SHP77 (cell line): ENCODE measurements at regions not wholly inside any gene's neighbourhood (a gene's known extent, or its start where the extent isn't known, plus 50 kb on each side); places are given as distances from the start of the nearest gene placed in this dataset.
"Not testable (repeated sequence)": the region's sequence is repeated elsewhere in the genome, so short reads cannot be mapped to it uniquely, and the experiment has no call there.

Experiments used
- DNase-seq, 2 experiments: peaks; one replicate each; lab custom pipeline; 2025; lab: John Stamatoyannopoulos, UW

DNA sequence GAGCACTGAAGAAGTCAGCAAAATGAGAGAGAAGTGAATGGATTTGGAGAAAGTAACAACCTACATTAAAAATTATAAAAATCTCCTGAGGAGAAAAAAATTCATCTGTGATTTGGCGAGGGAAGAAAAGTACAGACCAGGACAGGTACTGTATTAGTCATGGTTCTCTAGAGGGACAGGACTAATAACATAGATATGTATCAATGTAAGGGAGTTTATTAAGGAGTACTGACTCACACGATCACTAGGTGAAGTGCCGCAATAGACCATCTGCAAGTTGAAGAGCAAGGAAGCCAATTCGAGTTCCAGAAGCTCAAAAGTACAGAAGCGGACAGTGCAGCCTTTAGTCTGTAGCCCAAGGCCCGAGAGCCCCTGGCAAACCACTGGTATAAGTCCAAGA is 1004.4 kb upstream of the ALCAM start:
- no peak for DNase-seq

- DNase-seq: no peak
Observed at GRCh38 chr3:104367000-104367399, 999.7 kb upstream of the ALCAM start.

GRCh38 chr3:104368760-104369159 is 997.9 kb upstream of the ALCAM start:
- DNase-seq: no peak

DNA sequence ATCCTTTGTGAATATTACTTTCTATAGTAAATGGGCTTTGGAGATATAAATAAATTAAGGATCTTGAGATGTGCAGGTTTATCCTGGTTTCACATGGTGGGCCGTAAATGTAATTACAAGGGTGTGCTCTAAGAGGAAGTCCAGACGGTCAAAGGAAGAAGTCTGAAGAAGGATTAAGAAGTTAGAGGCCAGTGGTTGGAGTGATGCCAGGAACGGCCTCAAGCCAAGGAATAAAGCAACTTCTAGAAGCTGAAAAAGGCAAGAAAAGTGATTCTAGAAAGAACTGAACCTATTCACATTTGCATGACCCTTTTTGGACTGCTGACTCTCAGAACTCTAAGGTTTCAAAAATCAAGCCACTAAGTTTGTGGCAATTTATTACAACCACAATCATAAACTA is 981.3 kb upstream of the ALCAM start:
- no peak for DNase-seq

DNA sequence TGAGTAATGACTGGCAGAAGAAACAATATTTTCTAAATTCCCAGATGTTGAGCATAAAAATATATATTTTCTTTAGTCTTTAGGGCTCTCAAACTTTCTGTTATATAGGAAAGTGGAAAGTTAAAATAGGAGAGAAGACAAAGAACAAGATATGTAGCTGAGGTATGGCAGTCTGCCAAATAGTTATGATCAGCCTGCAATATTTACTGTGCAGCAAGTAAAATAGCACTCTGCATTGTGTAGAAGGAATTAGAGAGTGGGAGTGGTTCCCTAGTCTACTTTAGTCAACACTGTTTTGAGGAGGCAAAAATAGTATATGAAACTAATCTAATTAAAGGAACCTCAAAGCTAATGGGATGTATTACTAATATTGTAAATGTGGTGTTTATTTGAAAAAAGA is 978.1 kb upstream of the ALCAM start:
- peak; percentile 51 to 58 for DNase-seq

- DNase-seq: no peak
Observed at GRCh38 chr3:104392327-104392726, 974.4 kb upstream of the ALCAM start.

DNA sequence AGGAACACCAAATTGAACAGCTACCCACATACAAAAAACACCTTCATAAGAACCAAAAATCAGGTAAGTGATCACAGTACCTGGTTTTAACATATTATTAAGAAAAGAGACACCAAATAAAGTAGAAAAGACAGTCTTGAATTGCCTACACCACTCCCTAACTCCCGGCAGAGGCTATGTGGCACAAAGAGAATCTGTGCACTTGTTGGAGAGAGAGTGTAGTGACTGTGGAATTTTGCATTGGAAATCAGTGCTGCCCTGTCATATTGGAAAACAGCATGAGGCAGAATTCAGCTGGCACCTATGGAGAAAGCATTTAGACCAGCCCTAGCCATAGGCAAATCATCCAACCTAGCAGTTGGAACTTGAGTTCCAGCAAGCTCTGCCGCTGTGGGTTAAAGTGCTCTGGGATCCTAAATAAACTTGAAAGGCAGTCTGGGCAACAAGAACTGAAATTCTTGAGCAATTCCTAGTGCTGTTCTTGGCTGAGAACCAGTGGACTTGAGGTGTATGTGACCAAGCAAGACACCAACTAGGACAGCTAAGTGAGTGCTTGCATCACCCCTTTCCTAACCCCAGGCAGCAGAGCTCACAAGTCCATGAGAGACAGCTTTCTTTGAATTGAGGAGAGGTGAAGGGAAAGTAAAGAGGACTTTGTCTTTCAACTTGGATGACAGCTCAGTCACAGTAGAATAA is 969.6 kb upstream of the ALCAM start:
- DNase-seq: no peak

GRCh38 chr3:104397713-104398112 is 969.0 kb upstream of the ALCAM start:
- DNase-seq: no peak

- no peak for DNase-seq
Observed at GRCh38 chr3:104402902-104403301, 963.8 kb upstream of the ALCAM start.

DNA sequence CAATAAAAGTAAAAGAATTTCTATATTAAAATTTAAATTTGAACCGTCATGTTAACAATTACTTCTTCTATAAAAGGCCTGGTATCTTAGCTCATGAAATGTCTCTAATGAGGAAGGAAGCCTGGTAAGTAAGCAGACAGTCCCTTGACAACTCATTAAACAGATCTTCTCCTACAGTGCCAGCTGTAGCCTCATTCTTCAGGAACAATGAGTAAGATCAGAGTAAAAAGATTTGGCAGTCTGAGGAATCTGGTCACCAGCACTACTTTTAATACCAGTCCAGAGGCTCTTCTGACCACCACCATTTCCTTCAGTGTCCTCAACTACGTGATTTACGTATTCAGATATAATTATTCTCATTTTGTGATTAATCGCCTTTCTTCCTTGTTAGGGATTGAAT is 955.0 kb upstream of the ALCAM start:
- DNase-seq: no peak

DNA sequence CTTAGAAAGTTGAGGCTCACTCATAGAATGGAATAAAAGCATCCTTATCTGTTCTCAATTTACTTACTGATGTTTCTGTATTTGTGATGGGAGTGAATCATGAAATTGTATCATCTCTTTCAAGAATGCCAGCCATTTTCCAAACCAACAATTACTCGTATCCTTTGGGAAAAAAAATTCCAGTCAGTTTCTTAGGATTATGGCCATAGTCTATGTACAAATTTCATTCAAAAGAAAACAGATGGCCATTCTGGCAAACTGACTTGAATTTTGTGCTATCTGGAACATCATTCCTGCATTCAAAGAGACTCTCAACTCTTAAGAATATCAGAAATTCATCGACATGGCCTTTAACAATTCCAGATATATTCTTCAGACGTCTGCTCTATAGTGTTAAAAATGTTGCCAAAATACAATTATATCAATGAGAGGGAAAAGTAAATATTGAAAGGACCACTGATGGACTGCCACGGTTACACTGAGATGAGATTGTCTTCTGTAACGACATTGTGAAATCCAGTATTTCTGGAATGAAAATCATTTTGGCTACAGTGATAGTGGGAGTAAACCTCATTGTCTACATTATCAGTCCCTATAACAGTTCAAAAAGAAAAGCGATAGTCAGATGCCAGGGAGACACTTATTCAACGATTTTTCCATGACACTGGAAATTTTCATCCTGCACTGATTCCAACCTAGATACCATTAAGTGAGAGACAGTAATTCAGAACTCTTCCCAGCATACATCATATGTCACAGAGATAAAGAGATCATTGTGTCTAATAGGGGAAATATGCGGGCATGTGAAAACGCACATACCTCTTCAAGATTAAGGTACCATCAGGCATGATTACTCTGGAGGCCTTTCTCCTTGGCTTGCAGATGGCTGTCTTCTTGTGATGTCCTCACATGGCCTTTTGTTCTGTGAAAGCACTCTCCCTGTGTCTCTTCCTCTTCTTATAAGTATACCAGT is 953.8 kb upstream of the ALCAM start:
- no peak for DNase-seq

GRCh38 chr3:104428337-104428925 is 938.3 kb upstream of the ALCAM start:
- no peak for DNase-seq

GRCh38 chr3:104429727-104430126 is 937.0 kb upstream of the ALCAM start:
- no peak for DNase-seq

DNA sequence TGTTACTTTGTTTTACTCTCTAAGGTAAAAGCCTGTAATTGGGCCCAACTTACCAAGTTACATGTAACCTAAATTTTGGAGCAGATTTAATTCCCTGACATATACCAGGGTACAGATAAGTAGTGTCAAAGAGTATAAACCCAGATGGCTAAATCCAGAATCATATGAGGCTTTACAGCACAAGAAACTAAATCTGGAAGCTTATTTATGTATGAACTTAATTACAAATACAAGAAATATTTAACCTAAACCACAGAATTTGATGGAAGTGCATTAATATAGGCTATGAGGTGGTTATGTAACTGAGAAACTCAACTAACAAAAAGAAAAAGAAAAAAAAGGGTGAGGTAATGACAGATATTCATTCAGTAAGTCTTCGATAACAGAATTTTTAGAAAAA is 930.2 kb upstream of the ALCAM start:
- no peak for DNase-seq

- DNase-seq: no peak
Observed at GRCh38 chr3:104437131-104437750, 929.5 kb upstream of the ALCAM start.

DNA sequence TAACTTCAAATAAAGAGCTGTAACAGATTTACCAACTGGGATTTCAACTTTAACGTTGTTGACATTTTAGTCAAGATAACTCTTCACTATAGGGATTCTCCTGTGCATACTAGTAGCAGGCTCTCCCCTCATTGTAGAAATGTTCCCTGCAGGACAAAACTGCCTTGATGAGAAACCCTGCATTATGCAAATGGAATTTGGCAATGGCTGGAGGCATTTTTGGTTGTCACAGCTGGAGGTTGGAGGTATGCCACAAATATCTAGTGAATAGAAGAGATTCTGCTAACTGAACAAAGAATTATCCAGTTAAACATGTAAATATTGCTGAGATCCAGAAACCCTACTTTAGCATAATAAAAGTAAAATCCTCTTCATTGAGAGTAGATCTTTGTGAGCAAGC is 928.8 kb upstream of the ALCAM start:
- DNase-seq: no peak

GRCh38 chr3:104438706-104439105 is 928.0 kb upstream of the ALCAM start:
- no peak for DNase-seq

DNA sequence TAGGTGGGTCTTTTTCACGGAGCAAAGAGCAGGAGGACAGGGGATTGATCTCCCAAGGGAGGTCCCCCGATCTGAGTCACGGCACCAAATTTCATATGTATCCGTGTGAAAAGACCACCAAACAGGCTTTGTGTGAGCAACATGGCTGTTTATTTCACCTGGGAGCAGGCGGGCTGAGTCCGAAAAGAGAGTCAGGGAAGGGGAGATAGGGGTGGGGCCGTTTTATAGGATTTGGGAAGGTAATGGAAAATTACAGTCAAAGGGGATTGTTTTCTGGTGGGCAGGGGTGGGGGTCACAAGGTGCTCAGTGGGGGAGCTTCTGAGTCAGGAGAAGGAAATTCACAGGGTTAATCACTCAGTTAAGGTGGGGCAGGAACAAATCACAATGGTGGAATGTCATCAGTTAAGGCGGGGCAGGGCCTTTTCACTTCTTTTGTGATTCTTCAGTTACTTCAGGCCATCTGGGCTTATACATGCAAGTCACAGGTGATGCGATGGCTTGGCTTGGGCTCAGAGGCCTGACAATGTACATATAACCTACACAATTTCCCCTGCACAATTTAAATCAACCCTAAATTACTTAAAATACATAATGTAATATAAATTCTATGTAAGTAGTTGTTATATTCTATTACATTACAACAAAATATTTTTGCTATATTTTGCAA is 921.3 kb upstream of the ALCAM start:
- not testable (repeated sequence) for DNase-seq

- no peak for DNase-seq
Observed at GRCh38 chr3:104447681-104448080, 919.0 kb upstream of the ALCAM start.

GRCh38 chr3:104452697-104453096 is 914.0 kb upstream of the ALCAM start:
- no peak for DNase-seq

- DNase-seq: no peak
Observed at GRCh38 chr3:104458657-104459056, 908.1 kb upstream of the ALCAM start.
